ENCODE measurements at regions not wholly inside any gene's neighbourhood (a gene's known extent, or its start where the extent isn't known, plus 50 kb on each side); places are given as distances from the start of the nearest gene placed in this dataset.

DNA sequence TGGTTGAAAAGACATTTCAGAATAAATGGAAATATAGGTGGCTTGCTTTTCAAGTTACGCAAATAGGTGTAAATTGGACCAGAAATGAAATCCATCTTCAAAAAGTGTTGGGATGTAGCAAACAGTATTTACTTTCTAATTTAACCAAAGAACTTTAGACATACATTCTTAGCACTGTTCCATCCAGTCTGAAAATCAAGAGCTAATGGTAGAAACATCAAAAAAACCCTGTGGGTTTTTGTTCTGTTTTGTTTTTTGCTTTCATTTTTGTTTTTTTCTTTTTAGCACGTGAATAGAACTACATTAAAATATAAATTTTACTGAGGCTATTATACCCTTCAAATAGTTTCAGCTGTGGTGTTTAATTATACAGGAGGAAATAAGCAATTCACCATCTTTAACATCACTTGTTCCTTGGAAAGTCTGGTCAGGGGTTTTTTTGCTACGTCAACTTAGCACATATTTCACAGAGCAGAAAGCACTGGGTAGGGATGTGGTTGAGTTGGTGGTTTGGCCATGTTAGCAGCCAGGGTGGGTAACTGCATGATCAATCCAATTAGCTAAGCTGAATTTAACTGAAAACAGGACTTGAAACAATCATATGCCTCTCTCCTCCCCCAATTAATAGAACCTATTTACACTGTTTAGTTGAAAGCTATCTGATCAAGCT, 275.4 kb upstream of the PFKP start:
- no peak for TF ChIP-seq CTCF (IDR thresholded peaks at IDR 0.05; ENCODE audit: low read depth, low read length)
- no peak for DNase-seq (ENCODE audit: low read depth in 1 of 2, low spot score in 1 of 2)
- no peaks in the 10 kb centered on the region for H3K9me3 ChIP-seq (ENCODE audit: low read depth)
- no peaks in the 10 kb centered on the region for H3K4me1 ChIP-seq (ENCODE audit: low read depth)
- no peaks in the 10 kb centered on the region for H3K36me3 ChIP-seq
- no peak overlapping the region for H3K4me3 ChIP-seq
- H3K27me3 ChIP-seq: no peaks in the 10 kb centered on the region
- H3K27ac ChIP-seq: no peak overlapping the region

GRCh38 chr10:2790396-2791188, 276.8 kb upstream of the PFKP start:
- no peak for TF ChIP-seq CTCF (IDR thresholded peaks at IDR 0.05; ENCODE audit: low read depth, low read length)
- Histone ChIP-seq H3K36me3 (no peaks in the 10 kb centered on the region), H3K4me3 (no peak overlapping the region), H3K27me3 (no peaks in the 10 kb centered on the region), H3K27ac (no peak overlapping the region), H3K4me1 (ENCODE audit: low read depth) (no peaks in the 10 kb centered on the region), H3K9me3 (ENCODE audit: low read depth) (no peaks in the 10 kb centered on the region)
- DNase-seq (ENCODE audit: low read depth in 1 of 2, low spot score in 1 of 2): no peak

- H3K4me3 ChIP-seq: no peak overlapping the region
Measured at GRCh38 chr10:2786251-2786650, 281.1 kb upstream of the PFKP start.

DNA sequence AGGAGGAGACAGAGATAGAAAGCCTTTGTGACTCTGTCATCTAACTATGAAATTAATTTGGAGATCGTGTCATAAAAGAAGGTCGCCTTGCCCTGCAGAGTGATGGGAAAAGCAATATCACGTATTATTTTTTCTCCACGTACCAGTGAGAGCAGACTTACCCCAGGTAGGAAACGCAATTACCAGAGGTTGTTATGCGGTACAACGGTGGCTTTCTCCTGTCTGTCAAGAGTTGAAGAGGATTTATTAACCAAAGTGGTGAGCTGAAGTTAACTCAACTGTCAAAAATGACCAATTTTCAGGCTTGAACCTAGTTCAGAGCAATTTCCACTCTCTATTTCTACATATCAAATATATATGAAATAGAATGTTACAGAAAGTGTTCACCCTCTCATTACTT, 282.6 kb upstream of the PFKP start:
- no peaks in the 10 kb centered on the region for H3K27me3 ChIP-seq
- no peak for TF ChIP-seq CTCF (IDR thresholded peaks at IDR 0.05; ENCODE audit: low read depth, low read length)
- no peak overlapping the region for H3K27ac ChIP-seq
- no peaks in the 10 kb centered on the region for H3K4me1 ChIP-seq (ENCODE audit: low read depth)
- no peaks in the 10 kb centered on the region for H3K36me3 ChIP-seq
- no peaks in the 10 kb centered on the region for H3K9me3 ChIP-seq (ENCODE audit: low read depth)
- H3K4me3 ChIP-seq: no peak overlapping the region
- DNase-seq (ENCODE audit: low read depth in 1 of 2, low spot score in 1 of 2): no peak

More at GRCh38 chr10:2786251-2786650, 281.1 kb upstream of the PFKP start:
- DNase-seq (ENCODE audit: low read depth in 1 of 2, low spot score in 1 of 2): no peak
- Histone ChIP-seq H3K27ac (no peak overlapping the region), H3K9me3 (ENCODE audit: low read depth) (no peaks in the 10 kb centered on the region), H3K4me1 (ENCODE audit: low read depth) (no peaks in the 10 kb centered on the region), H3K27me3 (no peaks in the 10 kb centered on the region), H3K36me3 (no peaks in the 10 kb centered on the region)
- no peak for TF ChIP-seq CTCF (IDR thresholded peaks at IDR 0.05; ENCODE audit: low read depth, low read length)

GRCh38 chr10:2782950-2783349, 284.4 kb upstream of the PFKP start:
- Histone ChIP-seq H3K4me1 (ENCODE audit: low read depth) (no peaks in the 10 kb centered on the region), H3K36me3 (no peaks in the 10 kb centered on the region), H3K9me3 (ENCODE audit: low read depth) (no peaks in the 10 kb centered on the region), H3K4me3 (no peak overlapping the region), H3K27me3 (no peaks in the 10 kb centered on the region), H3K27ac (no peak overlapping the region)
- no peak for TF ChIP-seq CTCF (IDR thresholded peaks at IDR 0.05; ENCODE audit: low read depth, low read length)
- DNase-seq (ENCODE audit: low read depth in 1 of 2, low spot score in 1 of 2): no peak

Measured in cardiac muscle cell (in vitro differentiated cells and primary cell).